Anterior cingulate cortex (tissue), 58 donors: ENCODE measurements at regions not wholly inside any gene's neighbourhood (a gene's known extent, or its start where the extent isn't known, plus 50 kb on each side); places are given as distances from the start of the nearest gene placed in this dataset.
"Not testable (repeated sequence)": the region's sequence is repeated elsewhere in the genome, so short reads cannot be mapped to it uniquely, and the experiment has no call there.

Source experiments
- DNase-seq, 58 donors: peaks; one replicate each; lab custom pipeline; 2025; lab: John Stamatoyannopoulos, UW

- DNase-seq: no peak
Observed at GRCh38 chr11:69884286-69884685, 65.1 kb upstream of the FGF3 start.

- no peak for DNase-seq
Observed at GRCh38 chr11:69884751-69885150, 65.5 kb upstream of the FGF3 start.

- DNase-seq: no peak
Observed at GRCh38 chr11:69887330-69887729, 68.1 kb upstream of the FGF3 start.

- no peak for DNase-seq
Observed at GRCh38 chr11:69887841-69888427, 68.7 kb upstream of the FGF3 start.

- DNase-seq: peak in 35 of 58 donors; percentile 2 to 73 (median 14)
Observed at GRCh38 chr11:69888483-69889181, 69.4 kb upstream of the FGF3 start.

GRCh38 chr11:69889400-69890318, 70.4 kb upstream of the FGF3 start:
- DNase-seq: no peak

GRCh38 chr11:69890476-69890875, 71.3 kb upstream of the FGF3 start:
- no peak for DNase-seq

- DNase-seq: no peak
Observed at GRCh38 chr11:69891421-69892236, 72.4 kb upstream of the FGF3 start.

- DNase-seq: no peak
Observed at GRCh38 chr11:69892237-69892985, 73.2 kb upstream of the FGF3 start.

- no peak for DNase-seq
Observed at GRCh38 chr11:69892986-69893555, 73.9 kb upstream of the FGF3 start.

GRCh38 chr11:69893631-69894030, 74.4 kb upstream of the FGF3 start:
- no peak for DNase-seq

- no peak for DNase-seq
Observed at GRCh38 chr11:69894181-69894611, 75.0 kb upstream of the FGF3 start.

- no peak for DNase-seq
Observed at GRCh38 chr11:69894648-69895047, 75.4 kb upstream of the FGF3 start.

- no peak for DNase-seq
Observed at GRCh38 chr11:69896250-69896649, 77.0 kb upstream of the FGF3 start.

GRCh38 chr11:69898123-69898522, 78.9 kb upstream of the FGF3 start:
- DNase-seq: no peak

GRCh38 chr11:69899957-69900821, 81.0 kb upstream of the FGF3 start:
- DNase-seq: no peak

- not testable (repeated sequence) for DNase-seq
Observed at GRCh38 chr11:69900822-69901302, 81.6 kb upstream of the FGF3 start.

- DNase-seq: no peak
Observed at GRCh38 chr11:69902337-69902736, 83.1 kb upstream of the FGF3 start.
